ENCODE measurements at regions not wholly inside any gene's neighbourhood (a gene's known extent, or its start where the extent isn't known, plus 50 kb on each side); places are given as distances from the start of the nearest gene placed in this dataset.
A peak's percentile ranks its signal among the peaks of the same experiment; 100 is the strongest.

- peak; percentile 35 for DNase-seq (ENCODE audit: extremely low read depth, low read depth)
Measured at GRCh38 chr6:8219352-8219943, 117.1 kb upstream of the EEF1E1 start.

GRCh38 chr6:8218861-8219260 is 116.5 kb upstream of the EEF1E1 start:
- no peak for DNase-seq (ENCODE audit: extremely low read depth, low read depth)

- no peak for DNase-seq (ENCODE audit: extremely low read depth, low read depth)
Measured at GRCh38 chr6:8215631-8216030, 113.3 kb upstream of the EEF1E1 start.

- DNase-seq (ENCODE audit: extremely low read depth, low read depth): no peak
Measured at GRCh38 chr6:8213995-8214394, 111.6 kb upstream of the EEF1E1 start.

GRCh38 chr6:8212720-8213434 is 110.5 kb upstream of the EEF1E1 start:
- no peak for DNase-seq (ENCODE audit: extremely low read depth, low read depth)

GRCh38 chr6:8207869-8208191 is 105.5 kb upstream of the EEF1E1 start:
- DNase-seq (ENCODE audit: extremely low read depth, low read depth): no peak

- DNase-seq (ENCODE audit: extremely low read depth, low read depth): no peak
Measured at GRCh38 chr6:8207191-8207868, 105.0 kb upstream of the EEF1E1 start.

- no peak for DNase-seq (ENCODE audit: extremely low read depth, low read depth)
Measured at GRCh38 chr6:8203337-8203736, 101.0 kb upstream of the EEF1E1 start.

GRCh38 chr6:8201679-8202078 is 99.3 kb upstream of the EEF1E1 start:
- DNase-seq (ENCODE audit: extremely low read depth, low read depth): no peak

GRCh38 chr6:8200255-8200654 is 97.9 kb upstream of the EEF1E1 start:
- no peak for DNase-seq (ENCODE audit: extremely low read depth, low read depth)

GRCh38 chr6:8195714-8196102 is 93.4 kb upstream of the EEF1E1 start:
- no peak for DNase-seq (ENCODE audit: extremely low read depth, low read depth)

GRCh38 chr6:8195040-8195713 is 92.8 kb upstream of the EEF1E1 start:
- DNase-seq (ENCODE audit: extremely low read depth, low read depth): no peak

- no peak for DNase-seq (ENCODE audit: extremely low read depth, low read depth)
Measured at GRCh38 chr6:8194490-8194889, 92.1 kb upstream of the EEF1E1 start.

GRCh38 chr6:8193541-8193940 is 91.2 kb upstream of the EEF1E1 start:
- DNase-seq (ENCODE audit: extremely low read depth, low read depth): no peak

GRCh38 chr6:8192597-8192996 is 90.2 kb upstream of the EEF1E1 start:
- DNase-seq (ENCODE audit: extremely low read depth, low read depth): no peak

GRCh38 chr6:8192067-8192466 is 89.7 kb upstream of the EEF1E1 start:
- DNase-seq (ENCODE audit: extremely low read depth, low read depth): no peak

GRCh38 chr6:8191629-8192028 is 89.3 kb upstream of the EEF1E1 start:
- no peak for DNase-seq (ENCODE audit: extremely low read depth, low read depth)

GRCh38 chr6:8187209-8187608 is 84.9 kb upstream of the EEF1E1 start:
- DNase-seq (ENCODE audit: extremely low read depth, low read depth): no peak

- no peak for DNase-seq (ENCODE audit: extremely low read depth, low read depth)
Measured at GRCh38 chr6:8182902-8183665, 80.7 kb upstream of the EEF1E1 start.

GRCh38 chr6:8181951-8182845 is 79.8 kb upstream of the EEF1E1 start:
- no peak for DNase-seq (ENCODE audit: extremely low read depth, low read depth)

Measured in NCI-H460 (cell line).